ENCODE measurements at regions not wholly inside any gene's neighbourhood (a gene's known extent, or its start where the extent isn't known, plus 50 kb on each side); places are given as distances from the start of the nearest gene placed in this dataset.

DNA sequence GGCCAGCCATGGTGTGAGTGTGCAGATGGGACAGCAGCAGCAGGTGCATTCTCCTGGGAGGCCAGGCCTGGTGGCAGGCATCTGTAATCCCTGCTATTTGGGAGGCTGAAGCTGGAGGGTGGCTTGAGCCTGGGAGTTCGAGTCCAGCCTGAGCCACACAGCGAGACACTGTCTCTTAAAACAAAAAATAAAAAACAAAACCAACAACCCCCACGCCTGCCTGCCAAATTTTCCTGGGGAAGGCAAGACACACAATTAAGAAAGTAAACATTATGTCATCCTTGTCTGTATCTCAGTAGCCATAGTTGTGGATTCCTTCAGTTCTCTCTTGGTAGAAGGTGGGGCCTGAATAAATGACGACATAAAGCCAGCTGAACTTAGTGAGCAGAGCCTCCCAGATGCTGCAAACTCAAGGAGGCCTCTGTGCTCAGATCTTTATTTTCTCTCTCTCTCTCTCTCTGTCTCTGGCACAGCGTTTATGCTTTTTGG is 57.6 kb upstream of the CD34 start:
- no peak overlapping the region for H3K27ac Mint-ChIP-seq

DNA sequence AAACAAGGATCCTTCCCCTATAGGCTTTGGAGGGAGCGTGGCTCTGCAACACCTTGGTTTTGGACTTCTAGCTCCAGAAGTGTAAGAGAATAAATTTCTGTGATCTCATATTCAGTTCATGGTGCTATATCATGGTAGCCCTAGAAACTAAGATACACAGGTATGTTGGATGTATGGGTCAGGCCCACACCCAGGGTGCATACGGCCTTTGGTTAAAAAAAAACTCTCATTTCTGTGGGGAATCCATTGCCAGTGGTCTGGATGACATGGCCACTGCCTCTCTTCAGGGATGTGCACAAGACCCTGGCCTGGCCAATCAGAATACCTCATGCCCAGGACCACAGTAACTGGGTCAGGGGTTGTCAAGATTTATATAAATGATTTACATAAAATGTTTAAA is 56.8 kb upstream of the CD34 start:
- intact Hi-C loops (cut with micrococcal nuclease): loop anchor here (10.0 kb wide), 1 partner anchor 173 kb away; no protein-coding TSS in a partner anchor
- peaks cover 11% of the 10 kb centered on the region for H3K4me1 ChIP-seq (ENCODE audit: control insufficient read depth, insufficient read depth, low read length)
- no peak overlapping the region for H3K27ac ChIP-seq (ENCODE audit: low read length)
- Mint-ChIP-seq H3K36me3 (no peaks in the 10 kb centered on the region), H3K27me3 (ENCODE audit: low read depth in 2 of 2) (peaks cover 14 to 24% of the 10 kb centered on the region in 2 donors), H3K27ac (no peak overlapping the region), H3K4me1 (peaks cover 6 to 12% of the 10 kb centered on the region in 2 donors), H3K9me3 (no peaks in the 10 kb centered on the region), H3K4me3 (no peak overlapping the region)
- H3K36me3 ChIP-seq (ENCODE audit: control insufficient read depth, insufficient read depth, low read length): no peaks in the 10 kb centered on the region
- DNase-seq (no peak), ATAC-seq (no peak)
- WGBS (ENCODE audit: insufficient coverage): 96% methylated on average over 2 of the region's 2 CpGs
- no peaks in the 10 kb centered on the region for H3K9me3 ChIP-seq (ENCODE audit: control insufficient read depth, insufficient read depth, low read length)
- no peak overlapping the region for H3K4me3 ChIP-seq (ENCODE audit: low read length)
- TF ChIP-seq, protein P1, sequence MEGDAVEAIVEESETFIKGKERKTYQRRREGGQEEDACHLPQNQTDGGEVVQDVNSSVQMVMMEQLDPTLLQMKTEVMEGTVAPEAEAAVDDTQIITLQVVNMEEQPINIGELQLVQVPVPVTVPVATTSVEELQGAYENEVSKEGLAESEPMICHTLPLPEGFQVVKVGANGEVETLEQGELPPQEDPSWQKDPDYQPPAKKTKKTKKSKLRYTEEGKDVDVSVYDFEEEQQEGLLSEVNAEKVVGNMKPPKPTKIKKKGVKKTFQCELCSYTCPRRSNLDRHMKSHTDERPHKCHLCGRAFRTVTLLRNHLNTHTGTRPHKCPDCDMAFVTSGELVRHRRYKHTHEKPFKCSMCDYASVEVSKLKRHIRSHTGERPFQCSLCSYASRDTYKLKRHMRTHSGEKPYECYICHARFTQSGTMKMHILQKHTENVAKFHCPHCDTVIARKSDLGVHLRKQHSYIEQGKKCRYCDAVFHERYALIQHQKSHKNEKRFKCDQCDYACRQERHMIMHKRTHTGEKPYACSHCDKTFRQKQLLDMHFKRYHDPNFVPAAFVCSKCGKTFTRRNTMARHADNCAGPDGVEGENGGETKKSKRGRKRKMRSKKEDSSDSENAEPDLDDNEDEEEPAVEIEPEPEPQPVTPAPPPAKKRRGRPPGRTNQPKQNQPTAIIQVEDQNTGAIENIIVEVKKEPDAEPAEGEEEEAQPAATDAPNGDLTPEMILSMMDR (IDR thresholded peaks at IDR 0.05): no peak
- H3K27me3 ChIP-seq (ENCODE audit: control insufficient read depth, insufficient read depth, low read length): no peaks in the 10 kb centered on the region

More for the DNA sequence above, 57.6 kb upstream of the CD34 start:
- H3K4me1 Mint-ChIP-seq: peaks cover 0 to 3% of the 10 kb centered on the region in 2 donors
- no peak for DNase-seq
- ATAC-seq: no peak
- WGBS (ENCODE audit: insufficient coverage): 82% methylated on average over 5 of the region's 5 CpGs
- H3K4me3 Mint-ChIP-seq: no peak overlapping the region
- peaks cover 5% of the 10 kb centered on the region for H3K4me1 ChIP-seq (ENCODE audit: control insufficient read depth, insufficient read depth, low read length)
- peaks cover 18 to 32% of the 10 kb centered on the region in 2 donors for H3K27me3 Mint-ChIP-seq (ENCODE audit: low read depth in 2 of 2)
- no peaks in the 10 kb centered on the region for H3K9me3 Mint-ChIP-seq
- no peaks in the 10 kb centered on the region for H3K36me3 ChIP-seq (ENCODE audit: control insufficient read depth, insufficient read depth, low read length)
- no peak overlapping the region for H3K4me3 ChIP-seq (ENCODE audit: low read length)
- H3K9me3 ChIP-seq (ENCODE audit: control insufficient read depth, insufficient read depth, low read length): no peaks in the 10 kb centered on the region
- H3K36me3 Mint-ChIP-seq: no peaks in the 10 kb centered on the region
- no peaks in the 10 kb centered on the region for H3K27me3 ChIP-seq (ENCODE audit: control insufficient read depth, insufficient read depth, low read length)
- TF ChIP-seq, protein P1 (IDR thresholded peaks at IDR 0.05): no peak
- intact Hi-C loops (cut with micrococcal nuclease): loop anchor here (10.0 kb wide), 1 partner anchor 174 kb away; no protein-coding TSS in a partner anchor
- no peak overlapping the region for H3K27ac ChIP-seq (ENCODE audit: low read length)

DNA sequence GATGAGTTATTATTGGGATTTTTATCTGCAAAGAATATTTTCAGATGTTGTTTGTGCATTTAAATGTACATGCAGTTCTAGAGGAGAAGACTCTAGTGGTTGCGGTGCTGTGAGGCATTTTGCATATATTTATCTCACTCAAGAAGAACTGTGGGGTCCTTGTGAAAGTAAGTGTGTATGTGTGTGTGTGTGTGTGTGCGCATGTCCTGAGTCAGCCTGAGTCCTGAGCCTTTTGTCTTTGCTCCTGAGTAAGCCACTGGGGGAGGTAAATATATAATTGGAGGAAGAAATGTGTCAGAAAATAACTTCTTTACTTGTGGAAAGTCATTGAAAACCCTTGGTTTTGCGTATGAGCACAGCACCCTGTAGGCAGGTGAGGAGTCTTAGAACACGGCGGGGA is 55.6 kb upstream of the CD34 start:
- Histone ChIP-seq H3K4me3 (ENCODE audit: low read length) (no peak overlapping the region), H3K36me3 (ENCODE audit: control insufficient read depth, insufficient read depth, low read length) (no peaks in the 10 kb centered on the region), H3K27me3 (ENCODE audit: control insufficient read depth, insufficient read depth, low read length) (no peaks in the 10 kb centered on the region), H3K9me3 (ENCODE audit: control insufficient read depth, insufficient read depth, low read length) (no peaks in the 10 kb centered on the region), H3K27ac (ENCODE audit: low read length) (no peak overlapping the region), H3K4me1 (ENCODE audit: control insufficient read depth, insufficient read depth, low read length) (peaks cover 13% of the 10 kb centered on the region)
- ATAC-seq (no peak), DNase-seq (no peak)
- Mint-ChIP-seq H3K27me3 (ENCODE audit: low read depth in 2 of 2) (peaks cover 8 to 23% of the 10 kb centered on the region in 2 donors), H3K36me3 (no peaks in the 10 kb centered on the region), H3K4me3 (no peak overlapping the region), H3K27ac (no peak overlapping the region), H3K9me3 (no peaks in the 10 kb centered on the region), H3K4me1 (peaks cover 12 to 17% of the 10 kb centered on the region in 2 donors)
- WGBS (ENCODE audit: insufficient coverage): 91% methylated on average over 5 of the region's 5 CpGs
- TF ChIP-seq, protein P1 (IDR thresholded peaks at IDR 0.05): no peak
- intact Hi-C loops (cut with micrococcal nuclease): loop anchor here (10.0 kb wide), 1 partner anchor 172 kb away; no protein-coding TSS in a partner anchor

Measured in natural killer cell (primary cell).